HG02678 (cell line): ENCODE measurements at regions not wholly inside any gene's neighbourhood (a gene's known extent, or its start where the extent isn't known, plus 50 kb on each side); places are given as distances from the start of the nearest gene placed in this dataset.
A peak's percentile ranks its signal among the peaks of the same experiment; 100 is the strongest.

Source experiments
- ATAC-seq: cut with Tn5 transposase; IDR thresholded peaks from one replicate; pipeline ENCODE4 v1.9.1; 2021; ENCODE audit warnings: mild to moderate bottlenecking, moderate library complexity; ENCODE audit not compliant: unreplicated experiment

DNA sequence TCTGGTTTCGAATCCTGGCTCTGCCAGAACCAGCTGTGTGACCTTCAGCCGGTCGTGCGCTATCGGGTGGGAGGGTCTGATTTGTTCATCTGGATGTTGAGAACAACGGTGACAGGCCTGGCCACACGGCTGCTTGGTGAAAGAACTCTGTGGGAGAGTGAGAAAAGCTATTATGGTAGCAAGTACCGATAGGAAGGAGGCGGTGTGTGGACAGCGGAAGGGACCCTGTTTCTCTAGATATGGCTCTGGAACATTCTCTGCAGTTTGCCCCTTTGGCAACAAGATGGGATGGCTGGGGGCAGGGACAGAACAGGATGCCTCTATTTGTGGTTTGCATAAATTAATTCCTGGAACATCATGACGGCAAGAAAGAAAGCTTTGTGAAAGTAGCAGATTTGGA lies 347.3 kb downstream of the AACS start:
- ATAC-seq, result no peak

DNA sequence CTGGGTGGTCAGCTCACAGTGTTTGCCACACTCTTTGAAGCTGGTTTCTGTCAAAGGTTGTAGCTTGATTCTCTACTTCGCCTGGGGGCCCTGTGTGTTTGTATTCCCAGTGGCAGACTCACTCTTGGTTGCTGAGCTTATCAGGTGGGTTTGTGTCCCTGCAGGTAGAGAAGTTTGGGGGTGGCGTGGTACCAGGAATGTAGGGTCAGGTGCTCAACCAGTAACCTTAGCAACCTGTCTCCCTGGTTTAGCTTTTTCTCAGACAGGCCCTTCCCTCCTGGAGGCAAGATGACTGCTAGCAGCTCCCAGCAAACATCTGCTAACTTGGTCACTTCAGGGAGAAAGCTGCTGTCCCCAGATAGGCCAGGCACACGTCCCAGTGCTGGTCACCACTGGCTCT lies 352.2 kb downstream of the AACS start:
- no peak for ATAC-seq

DNA sequence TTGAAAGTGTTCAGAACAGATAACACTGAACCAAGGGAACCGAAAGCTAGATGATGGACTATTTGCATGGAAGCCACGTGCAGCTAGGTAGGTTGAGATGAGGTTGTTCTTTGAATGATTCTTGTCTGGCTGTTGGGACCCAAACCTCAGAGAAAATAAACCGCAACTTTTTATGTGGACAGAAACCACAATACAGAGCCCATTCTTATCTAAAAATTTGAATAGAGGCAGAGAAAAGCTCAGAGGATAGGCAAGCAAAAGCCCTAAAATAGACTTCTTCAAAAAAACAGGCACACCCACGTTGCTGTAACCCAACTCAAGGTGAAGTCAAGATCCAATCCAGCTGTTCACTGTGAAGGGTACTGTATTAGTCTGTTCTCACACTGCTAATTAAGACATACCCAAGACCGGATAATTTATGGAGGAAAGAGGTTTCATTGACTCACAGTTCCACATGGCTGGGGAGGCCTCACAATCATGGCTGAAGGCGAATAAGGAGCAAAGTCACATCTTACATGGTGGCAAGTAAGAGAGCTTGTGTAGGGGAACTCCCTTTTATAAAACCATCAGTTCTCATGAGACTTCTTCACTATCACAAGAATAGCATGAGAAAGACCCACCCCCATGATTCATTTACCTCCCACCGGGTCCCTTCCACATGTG lies 353.8 kb downstream of the AACS start:
- no peak for ATAC-seq

DNA sequence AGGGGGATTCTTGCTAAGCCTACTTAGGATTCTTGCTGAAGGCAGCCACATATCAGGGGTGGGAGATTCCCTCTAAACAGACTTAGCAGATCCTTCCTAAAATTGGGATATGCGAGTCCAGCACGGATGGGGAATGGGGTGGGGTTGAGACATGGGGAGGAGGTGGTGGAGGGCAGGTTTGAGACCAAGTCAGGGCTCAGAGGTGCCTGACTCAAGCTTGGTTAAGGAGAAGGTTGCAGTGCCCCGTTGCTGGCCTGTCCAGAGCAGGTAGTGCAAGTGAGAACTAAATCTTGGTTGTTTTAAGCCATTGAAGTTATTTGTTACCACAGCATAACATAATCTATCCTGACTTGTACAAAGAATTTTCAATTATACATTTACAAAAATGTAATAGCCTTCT lies 359.7 kb downstream of the AACS start:
- no peak for ATAC-seq

DNA sequence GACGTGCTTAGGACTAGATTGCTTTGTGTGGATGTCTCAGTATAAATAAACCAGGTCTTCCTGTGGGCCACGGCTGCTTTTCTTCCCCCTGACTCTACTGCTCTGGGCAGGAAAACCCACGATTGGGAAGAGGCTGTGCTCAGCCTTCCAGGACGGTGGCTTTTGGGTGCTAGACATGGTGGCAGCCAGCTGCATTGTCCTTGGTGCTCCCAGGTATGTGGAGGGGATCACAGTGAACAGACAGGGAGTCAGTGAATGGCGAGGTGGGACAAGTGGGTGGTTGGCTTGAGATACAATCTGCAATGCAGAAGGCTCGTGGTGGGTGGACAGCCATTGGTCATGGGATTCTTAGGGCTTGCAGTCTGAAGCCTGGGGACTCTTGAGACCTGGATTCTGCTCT lies 366.3 kb downstream of the AACS start:
- ATAC-seq, result no peak

DNA sequence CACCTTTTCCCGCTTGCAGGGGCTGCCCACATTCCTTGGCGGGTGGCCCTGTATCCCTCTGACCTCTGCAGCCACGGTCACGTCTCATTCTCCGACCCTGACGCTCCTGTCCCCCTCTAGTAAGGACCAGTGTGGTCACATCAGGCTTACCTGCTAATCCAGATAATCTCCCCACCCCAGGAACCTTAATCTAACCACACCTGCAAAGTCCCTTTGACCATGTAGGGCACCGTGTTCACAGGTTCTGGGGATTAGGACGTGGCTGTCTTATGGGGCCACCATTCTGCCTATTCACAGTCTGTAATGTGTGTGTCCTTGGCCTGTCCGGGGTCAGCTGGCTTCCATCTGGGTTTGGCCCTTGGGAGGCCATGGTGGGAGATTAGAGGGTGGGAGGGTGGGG lies 368.9 kb downstream of the AACS start:
- no peak for ATAC-seq

DNA sequence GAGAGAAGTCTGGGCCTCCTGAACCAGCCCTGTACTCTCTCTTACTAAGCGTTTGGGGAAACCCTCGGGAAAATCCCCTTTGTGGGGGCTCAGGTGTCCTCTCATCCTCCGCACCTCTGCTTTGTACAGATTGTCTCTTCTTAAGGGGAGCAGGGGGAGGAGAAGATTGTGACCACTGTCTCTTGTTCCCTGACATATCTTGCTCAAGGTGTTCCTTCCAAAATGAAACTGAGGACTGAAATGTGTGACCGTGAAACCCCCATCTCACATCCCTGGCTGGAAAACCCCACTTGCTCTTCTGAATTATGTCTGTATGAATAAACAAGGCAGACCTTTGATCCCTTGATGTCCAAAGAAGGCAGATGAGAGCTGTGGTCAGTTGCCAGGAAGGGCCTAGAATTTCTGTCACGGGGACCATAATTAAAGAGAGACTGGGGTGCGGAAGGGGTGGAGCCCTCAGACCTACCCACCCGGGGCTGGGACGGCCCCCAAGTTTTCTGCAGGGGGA lies 369.8 kb downstream of the AACS start:
- ATAC-seq, result peak; percentile 78

DNA sequence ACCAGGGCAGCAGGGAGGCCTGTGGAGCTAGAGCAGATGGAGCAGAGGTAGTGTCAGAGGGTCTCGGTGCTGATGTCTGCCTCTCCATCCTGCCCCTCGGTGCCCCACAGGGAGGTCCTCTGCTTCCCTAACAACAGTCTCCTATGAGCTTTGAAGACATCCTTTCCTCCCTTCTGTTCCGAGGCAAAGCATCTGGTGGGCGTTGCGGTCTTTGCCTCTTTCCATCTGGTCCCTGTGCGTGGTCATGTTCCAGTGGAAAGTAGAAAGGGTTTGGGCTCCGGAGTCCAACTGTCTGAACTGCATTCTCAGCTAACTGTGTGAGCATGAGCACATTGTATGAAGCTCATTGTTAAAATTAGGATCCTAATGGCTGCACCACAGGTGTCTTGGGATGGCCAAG lies 370.6 kb downstream of the AACS start:
- ATAC-seq, result no peak

DNA sequence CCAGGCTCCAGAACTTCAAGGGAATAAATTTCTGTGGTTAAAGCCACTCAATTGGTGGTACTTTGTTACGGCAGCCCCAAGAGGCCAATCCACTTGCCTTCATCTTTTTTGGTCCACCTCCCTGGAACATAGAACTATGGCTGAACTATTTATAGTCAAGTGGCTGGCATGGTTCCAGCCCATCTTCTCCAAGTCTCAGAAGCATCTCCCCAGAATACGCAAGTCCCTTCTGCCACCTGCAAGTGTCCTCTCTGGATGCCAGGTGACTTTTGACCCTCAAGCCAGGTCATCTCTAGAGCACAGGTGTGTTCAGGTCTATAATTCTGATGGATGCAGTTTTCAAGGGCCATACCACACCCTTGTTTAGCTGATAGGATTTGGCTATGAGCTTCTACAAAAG lies 371.5 kb downstream of the AACS start:
- ATAC-seq, result no peak

DNA sequence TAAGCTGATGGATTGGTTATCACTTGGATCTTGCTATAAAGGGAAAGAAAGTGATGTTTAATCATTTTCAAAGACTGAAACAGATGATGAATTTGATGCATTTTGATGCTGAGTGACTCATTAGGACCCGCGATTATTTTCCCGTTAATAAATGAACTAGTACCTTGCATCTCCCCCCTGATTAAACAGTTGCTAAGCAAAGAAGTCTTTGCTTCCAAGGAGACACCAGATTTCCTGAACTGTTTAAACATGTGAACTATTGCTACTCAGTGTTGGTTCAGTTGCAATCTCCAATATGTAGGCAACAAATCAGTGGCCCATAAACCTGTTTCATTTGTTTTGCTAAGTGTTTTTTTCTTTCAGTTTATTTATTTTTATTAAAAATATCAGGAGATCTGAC lies 375.2 kb downstream of the AACS start:
- ATAC-seq, result no peak

DNA sequence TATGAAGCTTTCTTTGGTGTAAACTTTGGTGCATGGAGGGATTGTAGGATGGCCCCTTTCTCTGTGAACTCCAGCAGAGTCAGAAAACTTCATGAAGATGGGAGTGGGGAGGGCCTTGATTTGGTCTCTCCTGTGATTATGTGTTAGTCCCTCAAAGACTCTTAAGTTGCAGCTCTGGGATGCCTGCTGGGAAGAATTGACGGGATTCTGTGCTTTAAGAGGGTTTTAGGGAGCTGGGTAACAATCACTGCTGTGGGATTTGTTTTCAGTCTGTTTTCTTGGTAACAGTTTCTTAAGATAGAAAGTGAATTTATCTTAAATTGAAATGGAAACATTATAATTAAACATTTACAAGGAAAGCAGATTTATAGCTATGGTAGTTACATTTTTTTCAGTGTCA lies 378.1 kb downstream of the AACS start:
- ATAC-seq, result no peak

DNA sequence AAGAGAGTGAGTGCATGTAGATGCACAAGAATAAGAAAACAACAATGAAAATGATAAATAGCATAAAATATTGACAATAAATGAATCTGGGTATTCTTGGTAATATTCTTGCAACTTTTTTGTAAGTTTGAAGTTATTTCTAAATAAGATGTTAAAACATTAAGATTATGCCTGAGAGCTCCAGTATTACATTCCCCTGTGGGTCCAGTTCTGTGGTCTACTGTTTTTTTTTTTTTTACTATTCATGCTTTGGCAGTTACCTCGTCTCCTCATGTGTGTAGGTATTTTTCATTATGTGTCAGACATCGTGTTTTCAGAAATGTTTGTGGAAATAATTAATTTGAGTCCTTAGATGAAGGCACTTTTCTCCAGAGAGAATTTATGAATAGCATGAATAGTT lies 386.2 kb downstream of the AACS start:
- ATAC-seq, result no peak

DNA sequence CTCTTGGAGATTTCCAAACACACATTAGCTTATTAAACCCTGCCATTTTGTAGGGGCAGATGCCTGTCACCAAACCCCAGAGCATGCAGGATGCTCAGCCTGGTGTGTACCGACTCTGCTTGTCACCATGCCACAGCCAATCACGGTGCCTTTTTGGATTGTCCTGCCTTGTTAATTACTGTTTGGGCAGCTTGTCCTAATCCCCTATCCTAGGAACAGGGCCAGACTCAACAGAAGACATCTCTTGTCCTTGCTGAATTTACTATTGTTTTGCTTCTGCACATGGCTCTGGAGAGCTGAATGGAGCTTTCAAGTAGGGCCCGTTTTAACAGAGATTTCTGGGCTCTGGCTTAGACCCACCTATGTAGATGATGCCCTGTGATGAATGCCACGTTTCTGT lies 388.5 kb downstream of the AACS start:
- ATAC-seq, result no peak

DNA sequence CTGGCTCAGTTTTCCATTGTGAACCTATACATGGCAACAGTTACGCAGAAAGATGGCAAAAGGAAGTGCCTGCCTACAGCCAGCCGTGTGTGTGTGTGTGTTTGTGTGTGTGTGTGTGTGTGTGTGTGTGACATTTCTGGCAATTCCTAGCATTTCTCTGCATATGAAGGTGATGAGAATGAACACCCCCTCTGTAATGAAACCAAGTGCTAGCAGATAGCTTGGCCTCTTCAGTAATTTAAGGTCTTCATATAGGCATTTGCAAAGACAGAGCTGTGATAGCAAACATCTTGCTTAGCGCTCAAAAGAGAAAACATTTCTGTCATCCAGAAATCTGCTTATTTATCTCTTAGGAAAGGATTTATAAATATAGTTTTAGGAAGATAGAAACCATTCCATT lies 389.1 kb downstream of the AACS start:
- no peak for ATAC-seq

DNA sequence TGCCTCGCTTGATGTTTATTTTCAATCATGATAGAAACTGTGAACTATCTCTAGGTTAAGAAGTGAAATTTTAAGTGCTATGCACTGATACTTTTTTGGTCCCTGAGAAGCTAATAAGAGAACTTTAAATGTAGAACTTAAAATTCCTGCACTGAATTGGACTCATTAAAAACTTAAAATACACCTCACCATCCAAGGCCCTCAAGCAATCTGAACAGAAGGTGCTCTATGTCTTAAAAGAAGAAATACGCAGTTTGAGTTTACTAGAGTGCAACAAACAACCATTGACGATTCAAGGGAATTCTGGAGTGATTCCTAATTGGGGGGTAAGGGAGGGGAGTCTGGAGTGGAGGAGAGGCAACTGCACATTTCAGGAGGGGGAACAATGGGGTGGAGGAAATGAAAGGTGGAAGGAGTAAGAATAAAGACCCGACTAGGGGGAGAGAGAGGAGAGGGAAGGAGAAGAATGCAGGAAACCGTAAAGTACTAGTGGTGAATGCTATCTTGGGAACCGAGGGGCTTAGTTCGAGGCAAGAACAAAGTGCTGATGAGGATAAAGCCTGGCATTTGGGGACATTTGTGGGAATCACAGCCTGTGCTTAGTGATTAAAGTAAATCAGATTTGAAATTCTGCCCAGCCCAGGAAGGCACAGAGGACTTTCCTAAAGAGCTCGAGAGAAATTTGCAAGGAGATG lies 389.7 kb downstream of the AACS start:
- no peak for ATAC-seq

DNA sequence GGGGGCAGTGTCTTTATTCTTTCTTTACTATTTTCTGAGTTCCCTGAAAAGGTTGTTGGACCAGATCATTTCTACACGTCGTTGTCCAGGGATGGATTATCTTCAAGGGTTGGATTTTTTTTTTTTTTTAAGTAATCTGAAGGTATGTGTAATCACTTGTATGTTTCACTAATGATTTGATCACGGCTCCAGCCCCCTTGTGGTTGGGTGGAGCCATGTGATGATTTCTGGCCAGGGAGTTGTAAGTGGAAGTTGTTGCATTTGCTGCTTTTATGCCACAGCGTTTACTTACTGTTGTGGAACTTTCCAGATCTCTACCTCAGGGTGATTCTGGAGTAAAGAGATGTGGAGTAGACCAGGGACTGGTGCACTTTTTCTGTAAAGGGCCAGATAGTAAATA lies 390.3 kb downstream of the AACS start:
- ATAC-seq, result no peak

DNA sequence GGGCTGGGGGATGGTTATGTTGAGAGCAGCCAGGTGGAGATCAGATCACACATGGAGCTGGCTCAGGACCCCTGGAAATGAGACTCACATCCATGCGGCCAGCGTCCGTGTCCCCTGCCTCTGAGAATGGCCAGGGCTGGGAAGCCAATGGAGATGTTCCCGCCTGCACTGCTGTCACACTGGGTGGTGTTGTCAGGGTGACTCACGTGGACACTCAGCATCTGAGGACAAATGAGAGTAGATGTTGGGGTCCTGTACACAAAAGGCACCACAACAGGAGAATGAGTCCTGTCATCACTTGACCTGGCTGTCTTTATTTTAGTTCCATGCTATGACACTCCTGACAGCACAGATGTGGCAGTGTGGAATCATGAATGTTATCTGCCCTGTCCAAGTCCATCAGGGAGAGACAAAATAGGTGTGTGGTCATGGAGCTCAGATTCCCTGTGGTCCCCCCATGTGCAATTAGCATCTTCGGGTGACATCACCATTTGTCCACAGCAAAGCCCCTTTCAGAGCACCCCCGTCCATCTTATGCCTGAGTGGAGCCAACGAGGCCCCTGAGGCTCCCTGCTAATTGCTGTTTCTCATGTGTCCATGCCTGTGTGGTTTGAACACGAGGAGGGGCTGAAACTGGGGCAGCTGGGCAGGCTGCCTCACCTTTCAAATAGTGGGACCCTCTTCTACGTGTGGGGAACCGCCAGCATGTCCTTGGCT lies 393.5 kb downstream of the AACS start:
- no peak for ATAC-seq

DNA sequence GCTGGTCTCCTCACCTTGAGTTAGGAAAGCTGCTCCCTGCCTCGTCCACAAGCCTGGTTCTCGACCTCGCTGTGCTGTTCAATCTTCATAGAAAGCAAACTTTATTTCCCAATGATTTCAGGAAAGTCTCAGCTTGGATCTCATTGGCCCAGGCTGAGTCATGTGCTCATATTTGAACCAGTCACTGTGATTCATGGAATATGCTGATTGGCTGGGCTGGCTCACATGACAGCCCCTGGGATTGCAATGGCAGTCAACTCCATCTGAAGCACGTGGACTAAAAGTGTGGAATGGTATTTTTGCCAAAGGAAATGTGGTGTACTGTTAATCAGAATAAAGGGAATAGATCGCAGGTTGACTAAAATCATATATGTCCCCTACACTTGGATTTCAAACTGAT lies 396.6 kb downstream of the AACS start:
- no peak for ATAC-seq

DNA sequence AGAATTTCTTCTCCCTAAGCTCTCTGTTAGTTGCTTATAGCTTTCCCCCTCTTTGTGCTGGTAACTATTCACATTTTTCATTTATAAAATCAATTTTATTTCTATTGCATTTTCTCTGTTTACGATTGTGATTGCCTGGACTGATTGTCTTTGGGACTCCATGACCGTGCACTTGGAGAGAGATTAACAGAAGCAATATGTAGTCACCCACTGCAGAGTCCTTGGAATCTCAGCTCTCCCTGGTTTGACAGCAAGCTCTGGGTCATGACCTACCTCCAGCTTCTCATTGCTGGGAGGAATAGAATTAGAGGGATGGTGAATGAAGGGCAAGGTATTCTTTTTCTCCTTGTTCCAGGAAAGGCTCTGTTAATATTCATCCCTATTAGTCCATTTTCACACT lies 398.2 kb downstream of the AACS start:
- ATAC-seq, result no peak

DNA sequence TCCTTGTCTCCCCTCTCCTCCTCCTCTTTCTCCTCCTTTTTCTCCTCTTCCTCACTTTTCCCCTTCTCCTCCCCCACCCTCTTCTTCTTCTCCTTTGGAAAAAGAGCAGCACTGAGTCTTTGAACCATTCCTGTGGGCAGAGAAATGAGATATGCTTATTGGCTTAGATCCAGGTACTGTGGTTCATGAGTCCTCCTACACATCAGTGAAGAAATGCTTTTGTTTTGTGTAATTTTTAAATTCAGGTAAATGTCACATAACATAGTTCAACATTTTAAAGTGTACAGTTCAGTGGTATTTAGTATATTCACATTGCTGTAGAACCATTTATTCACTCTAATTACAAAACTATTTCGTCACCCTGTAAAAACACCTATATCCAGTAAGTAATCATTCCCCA lies 402.1 kb downstream of the AACS start:
- no peak for ATAC-seq

DNA sequence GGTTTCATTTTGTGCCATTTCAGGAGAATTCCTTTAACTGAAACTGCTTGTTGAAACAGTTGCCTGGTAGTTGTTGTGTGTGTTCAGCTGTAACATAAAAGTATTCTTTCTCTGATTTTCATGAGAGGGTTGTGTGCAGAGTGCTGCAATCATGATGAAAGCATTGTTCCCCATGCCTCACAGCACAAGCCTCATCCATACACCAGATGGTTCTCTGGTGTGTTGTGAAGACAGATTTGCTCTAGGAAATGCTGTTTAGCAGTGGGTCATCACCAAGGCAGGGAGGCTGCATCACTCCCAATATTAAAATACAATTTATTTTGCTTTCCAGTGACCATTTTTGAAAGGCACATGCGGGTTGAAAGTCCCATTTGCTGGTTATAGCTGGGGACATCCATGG lies 404.4 kb downstream of the AACS start:
- ATAC-seq, result no peak
